GM12891 (cell line): ENCODE measurements at regions not wholly inside any gene's neighbourhood (a gene's known extent, or its start where the extent isn't known, plus 50 kb on each side); places are given as distances from the start of the nearest gene placed in this dataset.
"Not testable (repeated sequence)": the region's sequence is repeated elsewhere in the genome, so short reads cannot be mapped to it uniquely, and the experiment has no call there.

Experiments
- DNase-seq: peaks from one replicate; pipeline ENCODE4 v3.0.0; 2011; ENCODE audit warnings: low spot score; ENCODE audit not compliant: insufficient read length
- FAIRE-seq: peaks from 2 replicates; lab custom pipeline; 2011; peaks lifted over from hg19 to GRCh38; lab: Jason Lieb, UNC
- PAX5 ChIP-seq: IDR thresholded peaks from 2 replicates; pipeline ENCODE4 v1.6.1; 2011; ENCODE audit warnings: low read length, moderate library complexity, mild to moderate bottlenecking; ENCODE audit not compliant: insufficient read depth, severe bottlenecking
- POLR2A ChIP-seq: IDR thresholded peaks from 2 replicates; pipeline ENCODE4 v1.6.1; 2011; ENCODE audit warnings: low read depth, low read length, control low read depth
- POLR2AphosphoS5 ChIP-seq: IDR thresholded peaks from 2 replicates; pipeline ENCODE4 v1.6.1; 2011; ENCODE audit warnings: low read depth, low read length, control low read depth
- POU2F2 ChIP-seq: IDR thresholded peaks from 2 replicates; pipeline ENCODE4 v1.6.1; 2011; ENCODE audit warnings: low read depth, mild to moderate bottlenecking, control low read depth, low read length, moderate library complexity
- SPI1 ChIP-seq: IDR thresholded peaks from 2 replicates; pipeline ENCODE4 v1.6.1; 2011; ENCODE audit warnings: low read depth, low read length, control low read depth
- TAF1 ChIP-seq: IDR thresholded peaks from 2 replicates; pipeline ENCODE4 v1.6.1; 2011; ENCODE audit warnings: low read depth, low read length, control low read depth

GRCh38 chr1:66455446-66455845, 78.5 kb upstream of the SGIP1 start:
- FAIRE-seq (no peak), DNase-seq (no peak)
- no peak for TF ChIP-seq TAF1
- no peak for TF ChIP-seq POLR2AphosphoS5
- no peak for TF ChIP-seq PAX5
- no peak for TF ChIP-seq POU2F2
- no peak for TF ChIP-seq SPI1
- TF ChIP-seq POLR2A = no peak

- FAIRE-seq (no peak), DNase-seq (no peak)
- TF ChIP-seq SPI1 = no peak
Measured at GRCh38 chr1:66460776-66461175, 73.2 kb upstream of the SGIP1 start.

GRCh38 chr1:66462313-66462712, 71.6 kb upstream of the SGIP1 start:
- TF ChIP-seq TAF1 (no peak), POLR2AphosphoS5 (no peak), POU2F2 (no peak), PAX5 (no peak), SPI1 (no peak), POLR2A (no peak)
- DNase-seq (no peak), FAIRE-seq (no peak)

- no peak for FAIRE-seq
- DNase-seq = no peak
- TF ChIP-seq POLR2AphosphoS5 = no peak
- no peak for TF ChIP-seq TAF1
- TF ChIP-seq PAX5 = no peak
- no peak for TF ChIP-seq SPI1
- no peak for TF ChIP-seq POU2F2
- no peak for TF ChIP-seq POLR2A
Measured at GRCh38 chr1:66464351-66464750, 69.6 kb upstream of the SGIP1 start.

- TF ChIP-seq TAF1 (no peak), POLR2A (no peak), POU2F2 (no peak), SPI1 (no peak), POLR2AphosphoS5 (no peak), PAX5 (no peak)
- FAIRE-seq (peak; percentile 48), DNase-seq (no peak)
Measured at GRCh38 chr1:66464802-66465201, 69.2 kb upstream of the SGIP1 start.

GRCh38 chr1:66466695-66467094, 67.3 kb upstream of the SGIP1 start:
- not testable (repeated sequence) for FAIRE-seq, DNase-seq

- DNase-seq (no peak), FAIRE-seq (no peak)
Measured at GRCh38 chr1:66468722-66469121, 65.2 kb upstream of the SGIP1 start.

GRCh38 chr1:66475940-66476339, 58.0 kb upstream of the SGIP1 start:
- FAIRE-seq = no peak
- DNase-seq = no peak
- TF ChIP-seq POLR2A = no peak
- no peak for TF ChIP-seq SPI1
- TF ChIP-seq POLR2AphosphoS5 = no peak
- TF ChIP-seq TAF1 = no peak
- no peak for TF ChIP-seq PAX5
- TF ChIP-seq POU2F2 = no peak

More at GRCh38 chr1:66468722-66469121, 65.2 kb upstream of the SGIP1 start:
- TF ChIP-seq TAF1 = no peak
- TF ChIP-seq SPI1 = no peak
- TF ChIP-seq PAX5 = no peak
- no peak for TF ChIP-seq POLR2AphosphoS5
- TF ChIP-seq POU2F2 = no peak
- no peak for TF ChIP-seq POLR2A

- TF ChIP-seq POU2F2 = no peak
- TF ChIP-seq PAX5 = no peak
- no peak for TF ChIP-seq POLR2AphosphoS5
- no peak for TF ChIP-seq POLR2A
- no peak for TF ChIP-seq TAF1
- TF ChIP-seq SPI1 = no peak
Measured at GRCh38 chr1:66476774-66477173, 57.2 kb upstream of the SGIP1 start.

GRCh38 chr1:66478116-66478515, 55.8 kb upstream of the SGIP1 start:
- DNase-seq (no peak), FAIRE-seq (no peak)
- TF ChIP-seq POU2F2 (no peak), POLR2A (no peak), POLR2AphosphoS5 (no peak), TAF1 (no peak), PAX5 (no peak), SPI1 (no peak)

More at GRCh38 chr1:66476774-66477173, 57.2 kb upstream of the SGIP1 start:
- DNase-seq (no peak), FAIRE-seq (no peak)

GRCh38 chr1:66480162-66480561, 53.8 kb upstream of the SGIP1 start:
- no peak for DNase-seq
- no peak for TF ChIP-seq POU2F2
- TF ChIP-seq TAF1 = no peak
- TF ChIP-seq SPI1 = no peak
- TF ChIP-seq POLR2A = no peak
- no peak for TF ChIP-seq POLR2AphosphoS5
- TF ChIP-seq PAX5 = no peak
- no peak for FAIRE-seq

GRCh38 chr1:66481215-66481614, 52.7 kb upstream of the SGIP1 start:
- not testable (repeated sequence) for DNase-seq, FAIRE-seq
